ENCODE measurements at regions not wholly inside any gene's neighbourhood (a gene's known extent, or its start where the extent isn't known, plus 50 kb on each side); places are given as distances from the start of the nearest gene placed in this dataset.

GRCh38 chr18:24632158-24632988 lies 171.9 kb downstream of the HRH4 start:
- Histone ChIP-seq H3K36me3 (ENCODE audit: control insufficient read depth in 3 of 3, insufficient read depth in 3 of 3, low read length in 3 of 3) (no peaks in the 10 kb centered on the region), H3K9me3 (ENCODE audit: control insufficient read depth in 3 of 3, low read length in 3 of 3) (no peaks in the 10 kb centered on the region), H3K4me1 (ENCODE audit: control insufficient read depth in 3 of 3, insufficient read depth in 3 of 3, low read length in 3 of 3) (peaks cover 8 to 10% (median 9%) of the 10 kb centered on the region in 3 donors), H3K4me3 (ENCODE audit: low read length in 3 of 3) (no peak overlapping the region), H3K27me3 (ENCODE audit: control insufficient read depth in 3 of 3, insufficient read depth in 3 of 3, low read length in 3 of 3) (no peaks in the 10 kb centered on the region), H3K27ac (ENCODE audit: low read depth, low read length) (no peak overlapping the region), H3K9ac (ENCODE audit: low read depth in 1 of 3, low read length in 3 of 3) (no peak overlapping the region)

DNA sequence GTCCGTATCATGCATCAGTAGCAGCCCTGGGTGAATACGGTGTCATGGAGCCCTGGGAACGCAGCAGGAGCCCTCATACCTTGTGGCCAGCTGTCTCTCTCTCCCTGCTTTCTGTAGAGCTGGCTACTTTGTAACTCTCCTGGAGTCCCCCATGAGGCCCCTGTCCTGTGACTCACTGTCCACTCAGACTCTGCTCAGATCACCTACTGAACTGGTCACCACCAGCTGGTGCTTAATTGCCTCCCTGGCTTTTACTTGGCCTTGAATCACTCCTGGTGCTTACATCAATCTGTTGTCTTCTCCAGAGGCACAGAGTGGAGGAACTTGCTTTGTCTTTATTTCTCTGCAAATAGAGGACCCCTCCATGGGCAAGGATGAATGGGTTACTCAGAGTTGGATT lies 172.7 kb downstream of the HRH4 start:
- Histone ChIP-seq H3K36me3 (ENCODE audit: control insufficient read depth in 3 of 3, insufficient read depth in 3 of 3, low read length in 3 of 3) (no peaks in the 10 kb centered on the region), H3K9ac (ENCODE audit: low read depth in 1 of 3, low read length in 3 of 3) (no peak overlapping the region), H3K4me1 (ENCODE audit: control insufficient read depth in 3 of 3, insufficient read depth in 3 of 3, low read length in 3 of 3) (peaks cover 8 to 10% (median 9%) of the 10 kb centered on the region in 3 donors), H3K4me3 (ENCODE audit: low read length in 3 of 3) (no peak overlapping the region), H3K9me3 (ENCODE audit: control insufficient read depth in 3 of 3, low read length in 3 of 3) (no peaks in the 10 kb centered on the region), H3K27ac (ENCODE audit: low read depth, low read length) (no peak overlapping the region), H3K27me3 (ENCODE audit: control insufficient read depth in 3 of 3, insufficient read depth in 3 of 3, low read length in 3 of 3) (no peaks in the 10 kb centered on the region)

DNA sequence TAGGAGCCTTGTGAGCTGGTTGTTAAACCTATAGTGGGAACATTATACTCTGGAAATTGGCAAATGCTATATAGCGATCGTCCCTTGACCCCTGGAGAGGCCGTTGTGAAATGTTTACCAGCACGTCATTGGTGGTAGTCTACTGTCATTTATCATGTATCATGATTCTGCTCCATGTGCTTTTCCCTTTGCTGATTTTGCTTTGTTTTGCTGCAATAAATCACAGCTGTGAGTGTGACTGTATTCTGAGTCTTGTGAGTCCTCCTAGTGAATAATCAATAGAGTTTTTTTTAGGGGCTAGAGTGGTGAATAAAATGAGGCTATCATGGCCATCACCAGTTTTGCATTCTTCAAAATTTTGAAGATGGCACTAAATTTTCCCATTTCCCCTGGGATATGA lies 189.1 kb downstream of the HRH4 start:
- Histone ChIP-seq H3K27ac (ENCODE audit: low read depth, low read length) (no peak overlapping the region), H3K9me3 (ENCODE audit: control insufficient read depth in 3 of 3, low read length in 3 of 3) (peaks cover 0 to 4% (median 3%) of the 10 kb centered on the region in 3 donors), H3K9ac (ENCODE audit: low read depth in 1 of 3, low read length in 3 of 3) (no peak overlapping the region), H3K36me3 (ENCODE audit: control insufficient read depth in 3 of 3, insufficient read depth in 3 of 3, low read length in 3 of 3) (no peaks in the 10 kb centered on the region), H3K4me3 (ENCODE audit: low read length in 3 of 3) (no peak overlapping the region), H3K4me1 (ENCODE audit: control insufficient read depth in 3 of 3, insufficient read depth in 3 of 3, low read length in 3 of 3) (no peaks in the 10 kb centered on the region), H3K27me3 (ENCODE audit: control insufficient read depth in 3 of 3, insufficient read depth in 3 of 3, low read length in 3 of 3) (no peaks in the 10 kb centered on the region)

GRCh38 chr18:24651434-24651833 lies 191.0 kb downstream of the HRH4 start:
- H3K4me1 ChIP-seq (ENCODE audit: control insufficient read depth in 3 of 3, insufficient read depth in 3 of 3, low read length in 3 of 3), result no peaks in the 10 kb centered on the region
- H3K9ac ChIP-seq (ENCODE audit: low read depth in 1 of 3, low read length in 3 of 3), result no peak overlapping the region
- no peak overlapping the region for H3K27ac ChIP-seq (ENCODE audit: low read depth, low read length)
- H3K4me3 ChIP-seq (ENCODE audit: low read length in 3 of 3), result no peak overlapping the region
- H3K27me3 ChIP-seq (ENCODE audit: control insufficient read depth in 3 of 3, insufficient read depth in 3 of 3, low read length in 3 of 3), result no peaks in the 10 kb centered on the region
- peaks cover 0 to 4% (median 3%) of the 10 kb centered on the region in 3 donors for H3K9me3 ChIP-seq (ENCODE audit: control insufficient read depth in 3 of 3, low read length in 3 of 3)
- no peaks in the 10 kb centered on the region for H3K36me3 ChIP-seq (ENCODE audit: control insufficient read depth in 3 of 3, insufficient read depth in 3 of 3, low read length in 3 of 3)

GRCh38 chr18:24656050-24656449 lies 195.6 kb downstream of the HRH4 start:
- H3K27me3 ChIP-seq (ENCODE audit: control insufficient read depth in 3 of 3, insufficient read depth in 3 of 3, low read length in 3 of 3), result peaks cover 0 to 7% (median 0%) of the 10 kb centered on the region in 3 donors
- peaks cover 0 to 7% (median 6%) of the 10 kb centered on the region in 3 donors for H3K4me1 ChIP-seq (ENCODE audit: control insufficient read depth in 3 of 3, insufficient read depth in 3 of 3, low read length in 3 of 3)
- H3K9ac ChIP-seq (ENCODE audit: low read depth in 1 of 3, low read length in 3 of 3), result no peak overlapping the region
- peaks cover 0 to 4% (median under 1%) of the 10 kb centered on the region in 3 donors for H3K9me3 ChIP-seq (ENCODE audit: control insufficient read depth in 3 of 3, low read length in 3 of 3)
- no peak overlapping the region for H3K4me3 ChIP-seq (ENCODE audit: low read length in 3 of 3)
- H3K27ac ChIP-seq (ENCODE audit: low read depth, low read length), result no peak overlapping the region
- H3K36me3 ChIP-seq (ENCODE audit: control insufficient read depth in 3 of 3, insufficient read depth in 3 of 3, low read length in 3 of 3), result no peaks in the 10 kb centered on the region

DNA sequence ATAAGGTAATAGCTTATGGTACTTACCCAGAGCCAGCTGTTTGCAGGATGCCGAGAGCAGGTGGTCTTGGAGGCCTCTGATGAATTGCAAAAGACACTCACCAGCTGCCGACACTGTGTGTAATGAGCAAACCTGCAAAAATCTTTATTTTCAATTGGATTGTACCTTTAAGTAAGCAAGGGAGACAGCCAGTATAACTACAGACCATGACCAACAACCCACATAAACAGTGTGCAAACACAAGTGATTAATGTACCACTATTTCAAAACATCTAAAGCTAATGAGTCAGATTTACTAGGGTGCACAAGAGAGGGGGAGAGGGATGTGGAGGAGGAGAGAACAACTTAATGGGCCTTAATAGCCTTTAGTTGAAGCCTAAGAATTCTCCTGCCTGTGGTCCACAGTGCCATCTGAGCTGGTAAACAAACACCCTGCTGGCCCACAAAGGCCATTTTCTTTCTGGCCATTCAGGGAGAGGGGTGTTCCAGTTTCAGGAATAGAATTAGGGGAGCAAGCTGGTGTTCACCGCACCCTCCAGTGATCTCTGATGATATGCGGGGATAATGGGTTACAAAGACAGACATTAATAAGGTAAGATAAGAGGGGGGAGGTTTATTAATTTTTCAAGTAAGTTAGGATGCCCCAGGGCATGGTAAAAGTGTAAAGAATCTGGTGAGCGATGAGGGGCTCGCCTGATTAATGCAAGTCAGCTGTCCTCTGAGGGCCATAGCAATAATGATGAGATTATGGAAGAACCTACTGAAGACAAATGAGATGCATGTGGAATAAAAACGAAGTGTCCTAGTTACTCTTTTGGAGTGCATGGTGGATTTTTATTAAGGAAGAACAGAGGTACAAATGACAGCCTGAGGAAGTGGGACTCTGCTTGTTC lies 196.4 kb downstream of the HRH4 start:
- no peaks in the 10 kb centered on the region for H3K36me3 ChIP-seq (ENCODE audit: control insufficient read depth in 3 of 3, insufficient read depth in 3 of 3, low read length in 3 of 3)
- H3K4me1 ChIP-seq (ENCODE audit: control insufficient read depth in 3 of 3, insufficient read depth in 3 of 3, low read length in 3 of 3), result peaks cover 0 to 7% (median 6%) of the 10 kb centered on the region in 3 donors
- H3K27ac ChIP-seq (ENCODE audit: low read depth, low read length), result no peak overlapping the region
- no peak overlapping the region for H3K4me3 ChIP-seq (ENCODE audit: low read length in 3 of 3)
- peaks cover 0 to 7% (median 0%) of the 10 kb centered on the region in 3 donors for H3K27me3 ChIP-seq (ENCODE audit: control insufficient read depth in 3 of 3, insufficient read depth in 3 of 3, low read length in 3 of 3)
- H3K9ac ChIP-seq (ENCODE audit: low read depth in 1 of 3, low read length in 3 of 3), result peak overlapping the region in 1 of 3 donors; percentile 33
- H3K9me3 ChIP-seq (ENCODE audit: control insufficient read depth in 3 of 3, low read length in 3 of 3), result no peaks in the 10 kb centered on the region

GRCh38 chr18:24657444-24657842 lies 197.0 kb downstream of the HRH4 start:
- no peak overlapping the region for H3K4me3 ChIP-seq (ENCODE audit: low read length in 3 of 3)
- H3K9ac ChIP-seq (ENCODE audit: low read depth in 1 of 3, low read length in 3 of 3), result peak overlapping the region in 1 of 3 donors; percentile 33
- H3K27me3 ChIP-seq (ENCODE audit: control insufficient read depth in 3 of 3, insufficient read depth in 3 of 3, low read length in 3 of 3), result peaks cover 0 to 11% (median under 1%) of the 10 kb centered on the region in 3 donors
- H3K36me3 ChIP-seq (ENCODE audit: control insufficient read depth in 3 of 3, insufficient read depth in 3 of 3, low read length in 3 of 3), result no peaks in the 10 kb centered on the region
- no peaks in the 10 kb centered on the region for H3K9me3 ChIP-seq (ENCODE audit: control insufficient read depth in 3 of 3, low read length in 3 of 3)
- no peak overlapping the region for H3K27ac ChIP-seq (ENCODE audit: low read depth, low read length)
- peaks cover 0 to 7% (median 6%) of the 10 kb centered on the region in 3 donors for H3K4me1 ChIP-seq (ENCODE audit: control insufficient read depth in 3 of 3, insufficient read depth in 3 of 3, low read length in 3 of 3)

DNA sequence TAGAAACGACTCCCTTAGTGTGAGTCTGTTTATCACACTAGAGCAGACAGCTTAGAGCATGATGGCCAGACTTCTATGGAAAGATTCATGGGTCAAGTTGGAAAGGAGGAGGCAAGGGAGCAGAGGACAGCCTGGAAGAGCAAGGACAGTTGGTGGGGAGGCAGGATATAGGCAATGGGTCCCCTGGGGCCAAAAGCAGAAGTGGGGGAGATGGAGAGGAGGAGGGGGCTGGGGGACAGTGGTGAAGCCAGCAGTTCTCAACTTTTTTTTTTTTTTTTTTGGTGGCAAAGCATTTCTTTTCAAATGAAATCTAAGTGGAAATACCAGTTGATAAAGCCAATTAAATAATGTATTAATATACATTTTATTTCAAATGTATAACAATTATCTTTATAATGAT lies 197.9 kb downstream of the HRH4 start:
- Histone ChIP-seq H3K27me3 (ENCODE audit: control insufficient read depth in 3 of 3, insufficient read depth in 3 of 3, low read length in 3 of 3) (peaks cover 0 to 14% (median 2%) of the 10 kb centered on the region in 3 donors), H3K4me3 (ENCODE audit: low read length in 3 of 3) (no peak overlapping the region), H3K9ac (ENCODE audit: low read depth in 1 of 3, low read length in 3 of 3) (no peak overlapping the region), H3K4me1 (ENCODE audit: control insufficient read depth in 3 of 3, insufficient read depth in 3 of 3, low read length in 3 of 3) (peaks cover 0 to 7% (median 6%) of the 10 kb centered on the region in 3 donors), H3K36me3 (ENCODE audit: control insufficient read depth in 3 of 3, insufficient read depth in 3 of 3, low read length in 3 of 3) (no peaks in the 10 kb centered on the region), H3K9me3 (ENCODE audit: control insufficient read depth in 3 of 3, low read length in 3 of 3) (no peaks in the 10 kb centered on the region), H3K27ac (ENCODE audit: low read depth, low read length) (no peak overlapping the region)

- Histone ChIP-seq H3K4me1 (ENCODE audit: control insufficient read depth in 3 of 3, insufficient read depth in 3 of 3, low read length in 3 of 3) (peaks cover 0 to 7% (median 6%) of the 10 kb centered on the region in 3 donors), H3K9me3 (ENCODE audit: control insufficient read depth in 3 of 3, low read length in 3 of 3) (no peaks in the 10 kb centered on the region), H3K4me3 (ENCODE audit: low read length in 3 of 3) (peak overlapping the region; percentile 62 to 69 (median 67)), H3K36me3 (ENCODE audit: control insufficient read depth in 3 of 3, insufficient read depth in 3 of 3, low read length in 3 of 3) (no peaks in the 10 kb centered on the region), H3K9ac (ENCODE audit: low read depth in 1 of 3, low read length in 3 of 3) (peak overlapping the region; percentile 46 to 68 (median 54)), H3K27me3 (ENCODE audit: control insufficient read depth in 3 of 3, insufficient read depth in 3 of 3, low read length in 3 of 3) (peaks cover 0 to 14% (median 2%) of the 10 kb centered on the region in 3 donors), H3K27ac (ENCODE audit: low read depth, low read length) (peak overlapping the region; percentile 52)
Measured at GRCh38 chr18:24659827-24660720, 199.6 kb downstream of the HRH4 start.

Measured in skeletal muscle tissue (tissue), 3 donors.